Head of caudate nucleus (tissue), 42 donors: ENCODE measurements at regions not wholly inside any gene's neighbourhood (a gene's known extent, or its start where the extent isn't known, plus 50 kb on each side); places are given as distances from the start of the nearest gene placed in this dataset.

Experiments
- DNase-seq, 42 donors: peaks; one replicate each; pipeline versions ENCODE4 v3.0.0 to v3.0.0-alpha.2; 2020 to 2021; ENCODE audit warnings: mixed read lengths in 7 of 42
- intact Hi-C: fragments of 100-400 bp; cut with DNase I; formaldehyde crosslinking; loops from one replicate; pipeline ENCODE4 v1.15.0; 2022

GRCh38 chr16:62424206-62424605, 388.0 kb upstream of the CDH8 start:
- intact Hi-C loops, result no loop called here

GRCh38 chr16:62408760-62409159, 372.5 kb upstream of the CDH8 start:
- DNase-seq, result no peak
- intact Hi-C loops, result no loop called here

More at GRCh38 chr16:62424206-62424605, 388.0 kb upstream of the CDH8 start:
- DNase-seq, result no peak

- intact Hi-C loops, result no loop called here
- DNase-seq, result no peak
Measured at GRCh38 chr16:62406387-62406786, 370.1 kb upstream of the CDH8 start.

- intact Hi-C loops, result no loop called here
- no peak for DNase-seq
Measured at GRCh38 chr16:62404842-62405611, 368.8 kb upstream of the CDH8 start.

DNA sequence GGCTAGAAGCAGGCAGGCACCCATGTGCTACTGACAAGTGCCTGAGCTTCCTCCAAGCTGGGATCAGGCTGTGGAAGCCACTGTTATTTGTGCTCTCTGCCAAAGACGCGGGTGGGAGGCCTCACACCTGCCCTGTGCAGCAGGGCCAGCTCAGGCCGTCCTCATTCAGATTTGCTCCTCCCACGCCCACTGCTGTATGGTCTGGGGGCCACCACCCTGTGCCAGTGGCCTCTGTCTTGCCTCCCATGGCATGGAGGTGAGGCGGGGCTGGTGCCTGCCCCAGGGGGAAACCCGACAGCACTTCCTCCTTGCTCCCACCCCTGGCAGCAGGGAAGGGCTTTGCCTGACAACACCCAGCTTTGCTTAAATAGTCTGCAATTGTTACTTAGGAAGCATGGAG, 356.5 kb upstream of the CDH8 start:
- DNase-seq, result no peak
- intact Hi-C loops, result no loop called here

- intact Hi-C loops, result no loop called here
- no peak for DNase-seq
Measured at GRCh38 chr16:62391940-62392339, 355.7 kb upstream of the CDH8 start.

GRCh38 chr16:62391134-62391533, 354.9 kb upstream of the CDH8 start:
- no peak for DNase-seq
- intact Hi-C loops, result no loop called here

- intact Hi-C loops, result no loop called here
- DNase-seq, result no peak
Measured at GRCh38 chr16:62390214-62390613, 354.0 kb upstream of the CDH8 start.

- DNase-seq, result no peak
- intact Hi-C loops, result no loop called here
Measured at GRCh38 chr16:62386411-62386810, 350.2 kb upstream of the CDH8 start.

GRCh38 chr16:62383941-62384340, 347.7 kb upstream of the CDH8 start:
- intact Hi-C loops, result no loop called here

DNA sequence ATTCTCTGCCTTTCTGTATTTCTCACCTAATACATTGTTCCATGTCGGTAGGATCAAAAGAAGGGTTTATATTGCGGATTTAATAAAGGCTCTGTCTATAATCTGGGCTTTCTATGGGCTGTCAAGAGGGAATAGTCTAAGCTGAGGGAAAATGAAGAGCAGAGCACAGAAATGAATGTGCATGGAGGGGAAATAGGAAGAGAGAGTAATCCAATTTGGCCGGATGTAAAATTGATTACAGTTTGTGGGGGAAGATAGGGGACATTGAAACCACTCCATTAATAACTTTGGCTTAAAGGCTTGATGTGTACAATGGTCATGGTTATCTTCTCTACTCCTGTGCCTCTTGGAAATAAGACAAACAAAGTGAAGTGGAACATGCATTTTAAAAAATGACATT, 334.2 kb upstream of the CDH8 start:
- DNase-seq, result no peak
- intact Hi-C loops, result no loop called here

More at GRCh38 chr16:62383941-62384340, 347.7 kb upstream of the CDH8 start:
- no peak for DNase-seq

DNA sequence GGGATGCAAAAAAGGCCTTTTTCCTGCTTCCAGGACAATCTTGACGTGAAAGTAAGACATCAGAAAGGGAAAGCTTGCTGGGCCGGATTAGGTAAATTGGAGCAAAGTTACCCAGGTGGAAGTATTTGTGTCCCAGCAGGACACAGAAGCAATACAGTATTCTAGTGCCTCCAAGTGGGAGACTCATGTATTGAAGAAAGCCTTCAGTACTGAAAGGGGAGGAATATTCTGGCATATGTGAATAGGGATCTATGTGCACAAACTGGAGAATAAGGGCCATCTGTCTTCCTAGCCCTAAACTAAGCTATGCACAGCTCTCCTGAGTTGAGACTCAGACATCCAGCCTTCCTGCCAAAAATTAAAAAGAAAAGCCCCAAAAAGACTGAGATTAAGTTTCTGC, 327.3 kb upstream of the CDH8 start:
- intact Hi-C loops, result no loop called here
- no peak for DNase-seq

GRCh38 chr16:62353355-62353754, 317.1 kb upstream of the CDH8 start:
- intact Hi-C loops, result no loop called here
- no peak for DNase-seq

DNA sequence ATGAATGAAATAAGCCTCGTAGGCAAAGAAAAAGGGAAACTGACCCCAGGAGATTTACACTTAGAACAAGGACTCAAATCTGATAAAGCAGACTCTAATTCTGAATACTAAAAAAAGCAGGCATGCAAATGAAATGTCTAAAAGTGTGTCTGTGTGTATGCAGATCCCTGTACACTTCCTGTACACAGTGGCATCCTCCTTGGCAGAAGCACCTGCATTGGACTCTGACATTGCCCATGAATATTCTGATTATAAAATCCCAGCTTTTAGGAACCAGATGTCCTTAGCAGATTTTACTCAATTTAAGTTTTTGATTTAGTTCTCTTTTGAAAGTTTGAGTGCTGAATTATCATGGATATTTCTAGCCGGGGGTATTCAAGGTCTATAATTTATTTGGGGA, 306.0 kb upstream of the CDH8 start:
- DNase-seq, result no peak
- intact Hi-C loops, result no loop called here

- intact Hi-C loops, result no loop called here
- no peak for DNase-seq
Measured at GRCh38 chr16:62335356-62335755, 299.1 kb upstream of the CDH8 start.

DNA sequence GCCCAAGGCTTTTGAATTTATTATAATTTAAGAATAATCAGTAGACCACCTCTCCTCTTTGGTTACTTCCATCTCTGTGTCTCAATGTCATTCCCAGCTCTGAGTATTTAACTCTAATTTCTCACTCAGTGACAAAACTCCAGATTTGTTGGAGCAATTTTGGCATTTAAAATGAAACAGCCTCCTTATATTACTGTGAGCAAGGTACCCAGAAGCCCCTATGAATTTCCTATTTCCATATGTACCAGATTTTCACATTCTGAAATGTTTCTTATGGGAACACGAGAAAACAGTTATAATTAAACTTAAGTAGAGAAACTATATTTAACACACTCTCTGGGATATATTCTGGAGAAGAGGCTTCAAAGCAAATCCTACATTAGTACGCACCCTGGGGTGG, 285.4 kb upstream of the CDH8 start:
- intact Hi-C loops, result no loop called here
- DNase-seq, result no peak

- DNase-seq, result peak in 5 of 42 donors; percentile 0 to 42 (median 7)
Measured at GRCh38 chr16:62298600-62298999, 262.4 kb upstream of the CDH8 start.

GRCh38 chr16:62294213-62294972, 258.2 kb upstream of the CDH8 start:
- no peak for DNase-seq
- intact Hi-C loops, result no loop called here

More at GRCh38 chr16:62298600-62298999, 262.4 kb upstream of the CDH8 start:
- intact Hi-C loops, result no loop called here

- no peak for DNase-seq
- intact Hi-C loops, result no loop called here
Measured at GRCh38 chr16:62288990-62289629, 252.9 kb upstream of the CDH8 start.

DNA sequence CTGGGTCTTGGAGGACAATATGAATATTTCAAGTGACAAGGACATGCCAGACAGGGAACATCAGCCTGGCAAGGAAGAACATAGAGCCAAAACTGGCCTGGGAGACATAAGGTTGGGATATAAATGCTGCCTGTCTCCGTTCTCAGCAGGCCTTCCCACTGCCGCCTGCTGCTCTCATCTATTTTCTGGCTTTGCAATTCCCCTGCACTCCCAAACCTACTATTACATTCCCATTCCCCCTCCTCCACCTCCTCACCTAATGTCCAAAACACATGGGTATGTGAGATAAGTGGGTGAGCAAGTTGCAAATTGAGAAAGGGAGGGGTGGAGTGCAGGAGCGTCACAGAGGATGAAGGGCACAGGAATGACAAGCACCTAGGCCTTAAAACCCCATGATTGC, 244.3 kb upstream of the CDH8 start:
- no peak for DNase-seq
- intact Hi-C loops, result no loop called here
